DMS 273 treated with DMSO at 0.1 percent for 48 hours (cell line): ENCODE measurements at regions not wholly inside any gene's neighbourhood (a gene's known extent, or its start where the extent isn't known, plus 50 kb on each side); places are given as distances from the start of the nearest gene placed in this dataset.
A peak's percentile ranks its signal among the peaks of the same experiment; 100 is the strongest.

Experiments used
- DNase-seq: peaks from one replicate; lab custom pipeline; 2025; lab: John Stamatoyannopoulos, UW

- no peak for DNase-seq
These were observed 162.9 kb upstream of the SLC25A13 start for GRCh38 chr7:96484845-96485244.

GRCh38 chr7:96484091-96484490 lies 162.2 kb upstream of the SLC25A13 start:
- no peak for DNase-seq

GRCh38 chr7:96481796-96482195 lies 159.9 kb upstream of the SLC25A13 start:
- no peak for DNase-seq

GRCh38 chr7:96479015-96479645 lies 157.2 kb upstream of the SLC25A13 start:
- DNase-seq: no peak

GRCh38 chr7:96471606-96472005 lies 149.7 kb upstream of the SLC25A13 start:
- DNase-seq: no peak

GRCh38 chr7:96452146-96452545 lies 130.2 kb upstream of the SLC25A13 start:
- DNase-seq: no peak

GRCh38 chr7:96449094-96449493 lies 127.2 kb upstream of the SLC25A13 start:
- no peak for DNase-seq

- no peak for DNase-seq
These were observed 125.3 kb upstream of the SLC25A13 start for GRCh38 chr7:96447109-96447645.

GRCh38 chr7:96441436-96442084 lies 119.7 kb upstream of the SLC25A13 start:
- DNase-seq: no peak

- no peak for DNase-seq
These were observed 118.4 kb upstream of the SLC25A13 start for GRCh38 chr7:96440328-96440727.

GRCh38 chr7:96436880-96437279 lies 115.0 kb upstream of the SLC25A13 start:
- DNase-seq: no peak

GRCh38 chr7:96430356-96430755 lies 108.5 kb upstream of the SLC25A13 start:
- DNase-seq: no peak

- DNase-seq: no peak
These were observed 105.2 kb upstream of the SLC25A13 start for GRCh38 chr7:96427143-96427542.

- no peak for DNase-seq
These were observed 104.8 kb upstream of the SLC25A13 start for GRCh38 chr7:96426685-96427084.

GRCh38 chr7:96426027-96426426 lies 104.1 kb upstream of the SLC25A13 start:
- no peak for DNase-seq

GRCh38 chr7:96424411-96424810 lies 102.5 kb upstream of the SLC25A13 start:
- no peak for DNase-seq

- no peak for DNase-seq
These were observed 100.5 kb upstream of the SLC25A13 start for GRCh38 chr7:96422388-96422787.

- DNase-seq: peak; percentile 9
These were observed 96.7 kb upstream of the SLC25A13 start for GRCh38 chr7:96418581-96418980.

GRCh38 chr7:96417784-96418183 lies 95.9 kb upstream of the SLC25A13 start:
- DNase-seq: no peak

- no peak for DNase-seq
These were observed 94.7 kb upstream of the SLC25A13 start for GRCh38 chr7:96416599-96416998.

- DNase-seq: no peak
These were observed 94.2 kb upstream of the SLC25A13 start for GRCh38 chr7:96416116-96416515.

GRCh38 chr7:96415293-96415940 lies 93.5 kb upstream of the SLC25A13 start:
- no peak for DNase-seq

GRCh38 chr7:96414931-96415292 lies 93.0 kb upstream of the SLC25A13 start:
- DNase-seq: peak; percentile 63
